ENCODE measurements at regions not wholly inside any gene's neighbourhood (a gene's known extent, or its start where the extent isn't known, plus 50 kb on each side); places are given as distances from the start of the nearest gene placed in this dataset.

GRCh38 chr7:41058986-41059741 lies 643.7 kb downstream of the INHBA start:
- no peak overlapping the region for H3K4me2 ChIP-seq
- H3K9me3 ChIP-seq: no peaks in the 10 kb centered on the region
- H3K9me2 ChIP-seq: no peaks in the 10 kb centered on the region
- ChIA-PET CTCF (no interaction called here), POLR2A (no interaction called here)
- no peaks in the 10 kb centered on the region for H3K36me3 ChIP-seq (replicated peaks in 1 of 2; ENCODE audit: control insufficient read depth in 1 of 2, insufficient read depth in 2 of 2, low read length in 1 of 2)
- 87% methylated on average over 4 of the region's 4 CpGs for WGBS (ENCODE audit: low lambda C conversion rate)
- H3K27ac ChIP-seq (ENCODE audit: low read depth in 2 of 2, low read length in 1 of 2): no peak overlapping the region
- no peaks in the 10 kb centered on the region for H4K20me1 ChIP-seq (ENCODE audit: insufficient read depth)
- no peak for DNase-seq
- no peaks in the 10 kb centered on the region for H3F3A ChIP-seq (replicated peaks; ENCODE audit: insufficient read depth)
- no peak for TF ChIP-seq FOXM1 (IDR thresholded peaks at IDR 0.05; ENCODE audit: low read depth)
- no peak overlapping the region; the same call in 1 of the 2 replicates for H2AFZ ChIP-seq (ENCODE audit: low read depth)
- H3K9ac ChIP-seq: no peak overlapping the region
- H3K27me3 ChIP-seq (ENCODE audit: insufficient read depth): no peaks in the 10 kb centered on the region
- H3K4me3 ChIP-seq (ENCODE audit: low read depth in 2 of 2, low read length in 1 of 2): no peak overlapping the region
- no peaks in the 10 kb centered on the region for H3K79me2 ChIP-seq (ENCODE audit: insufficient read depth)
- H3K4me1 ChIP-seq (ENCODE audit: control insufficient read depth in 1 of 2, insufficient read depth in 2 of 2, low read depth in 1 of 2, low read length in 1 of 2): no peaks in the 10 kb centered on the region; a peak in 1 of 4 replicates

- CTCF ChIA-PET: interaction anchor here (0.9 kb wide), 1 partner anchor 29 kb away, joined by 3 read pairs; no protein-coding TSS in a partner anchor
- Histone ChIP-seq H4K20me1 (ENCODE audit: insufficient read depth) (no peaks in the 10 kb centered on the region), H3K27me3 (ENCODE audit: insufficient read depth) (no peaks in the 10 kb centered on the region), H3K4me3 (ENCODE audit: low read depth in 2 of 2, low read length in 1 of 2) (no peak overlapping the region), H3K4me1 (ENCODE audit: control insufficient read depth in 1 of 2, insufficient read depth in 2 of 2, low read depth in 1 of 2, low read length in 1 of 2) (peaks cover 0 to 14% of the 10 kb centered on the region in 2 experiments; a peak in 2 of 4 replicates), H2AFZ (ENCODE audit: low read depth) (no peak overlapping the region), H3K9me2 (no peaks in the 10 kb centered on the region), H3K9me3 (no peaks in the 10 kb centered on the region), H3K79me2 (ENCODE audit: insufficient read depth) (no peaks in the 10 kb centered on the region), H3K4me2 (no peak overlapping the region), H3K27ac (ENCODE audit: low read depth in 2 of 2, low read length in 1 of 2) (no peak overlapping the region), H3F3A (replicated peaks; ENCODE audit: insufficient read depth) (no peaks in the 10 kb centered on the region), H3K9ac (no peak overlapping the region), H3K36me3 (replicated peaks in 1 of 2; ENCODE audit: control insufficient read depth in 1 of 2, insufficient read depth in 2 of 2, low read length in 1 of 2) (no peaks in the 10 kb centered on the region)
- POLR2A ChIA-PET: no interaction called here
- 86% methylated on average over 11 of the region's 11 CpGs for WGBS (ENCODE audit: low lambda C conversion rate)
- DNase-seq: no peak
- no peak for TF ChIP-seq REST (IDR thresholded peaks at IDR 0.05; ENCODE audit: low read depth, low read length)
Measured at GRCh38 chr7:41054960-41055661, 647.8 kb downstream of the INHBA start.

- no peaks in the 10 kb centered on the region for H3K36me3 ChIP-seq (replicated peaks in 1 of 2; ENCODE audit: control insufficient read depth in 1 of 2, insufficient read depth in 2 of 2, low read length in 1 of 2)
- no peaks in the 10 kb centered on the region for H3K9me2 ChIP-seq
- H4K20me1 ChIP-seq (ENCODE audit: insufficient read depth): no peaks in the 10 kb centered on the region
- H3K4me2 ChIP-seq: no peak overlapping the region
- no peak for DNase-seq
- no peak overlapping the region for H3K27ac ChIP-seq (ENCODE audit: low read depth in 2 of 2, low read length in 1 of 2)
- H2AFZ ChIP-seq (ENCODE audit: low read depth): no peak overlapping the region
- no peaks in the 10 kb centered on the region for H3K79me2 ChIP-seq (ENCODE audit: insufficient read depth)
- H3K9me3 ChIP-seq: no peaks in the 10 kb centered on the region
- peaks cover 0 to 14% of the 10 kb centered on the region in 2 experiments; a peak in 2 of 4 replicates for H3K4me1 ChIP-seq (ENCODE audit: control insufficient read depth in 1 of 2, insufficient read depth in 2 of 2, low read depth in 1 of 2, low read length in 1 of 2)
- POLR2A ChIA-PET: no interaction called here
- WGBS (ENCODE audit: low lambda C conversion rate): 90% methylated on average over 2 of the region's 2 CpGs
- no peaks in the 10 kb centered on the region for H3K27me3 ChIP-seq (ENCODE audit: insufficient read depth)
- no peaks in the 10 kb centered on the region for H3F3A ChIP-seq (replicated peaks; ENCODE audit: insufficient read depth)
- H3K4me3 ChIP-seq (ENCODE audit: low read depth in 2 of 2, low read length in 1 of 2): no peak overlapping the region
- CTCF ChIA-PET: interaction anchor here (0.9 to 1.7 kb wide), 3 partner anchors 30 to 651 kb away, joined by 3 to 6 read pairs (median 3); no protein-coding TSS in a partner anchor
- H3K9ac ChIP-seq: no peak overlapping the region
- no peak for TF ChIP-seq NFIC (IDR thresholded peaks at IDR 0.05; ENCODE audit: borderline replicate concordance)
- no peak for TF ChIP-seq RAD21 (IDR thresholded peaks at IDR 0.05; ENCODE audit: low read length)
- TF ChIP-seq FOXJ3 (CRISPR knock-in tag; IDR thresholded peaks at IDR 0.05): no peak
- no peak for TF ChIP-seq MEF2A (IDR thresholded peaks at IDR 0.05; ENCODE audit: borderline replicate concordance, low read depth)
- TF ChIP-seq FOXM1 (IDR thresholded peaks at IDR 0.05; ENCODE audit: low read depth): no peak
- no peak for TF ChIP-seq ZBTB33 (IDR thresholded peaks at IDR 0.05; ENCODE audit: borderline replicate concordance, low read depth)
- no peak for TF ChIP-seq TEAD4 (IDR thresholded peaks at IDR 0.05; ENCODE audit: borderline replicate concordance, insufficient read depth)
- TF ChIP-seq USF1 (IDR thresholded peaks at IDR 0.05; ENCODE audit: borderline replicate concordance, low read depth): no peak
- no peak for TF ChIP-seq POLR2AphosphoS5 (IDR thresholded peaks at IDR 0.05; ENCODE audit: low read depth, low read length)
- TF ChIP-seq TAF1 (IDR thresholded peaks at IDR 0.05; ENCODE audit: borderline replicate concordance, low read depth, low read length): no peak
- TF ChIP-seq GABPA (IDR thresholded peaks at IDR 0.05; ENCODE audit: low read depth): no peak
- TF ChIP-seq JUND (IDR thresholded peaks at IDR 0.05): no peak
- TF ChIP-seq RFX5 (IDR thresholded peaks at IDR 0.05; ENCODE audit: low read length): no peak
Measured at GRCh38 chr7:41053820-41054219, 649.1 kb downstream of the INHBA start.

Data from SK-N-SH (cell line).